Calu3 (cell line): ENCODE measurements at regions not wholly inside any gene's neighbourhood (a gene's known extent, or its start where the extent isn't known, plus 50 kb on each side); places are given as distances from the start of the nearest gene placed in this dataset.

ENCODE experiments used
- BruUV-seq: library from RNA; stranded (reverse); fragments of 400-500 nt; replicated peaks from 2 replicates; lab custom pipeline; 2021; lab: Mats Ljungman, UMichigan
- CTCF ChIA-PET: fragments of 300-600 bp; sonication (Branson Sonifier 250); formaldehyde crosslinking; loops from one replicate; lab custom pipeline; 2022; ENCODE audit warnings: antibody characterized with exemption; lab: Charles Lee
- DNase-seq: peaks from one replicate; pipeline ENCODE4 v3.0.0; 2022
- H3K27ac Mint-ChIP-seq: one replicate; pipeline ENCODE4 v1.8.0; 2022; ENCODE audit warnings: mixed read lengths; ENCODE audit not compliant: unreplicated experiment
- H3K27me3 Mint-ChIP-seq: one replicate; pipeline ENCODE4 v1.8.0; 2022; ENCODE audit warnings: mixed read lengths; ENCODE audit not compliant: unreplicated experiment
- H3K36me3 Mint-ChIP-seq: one replicate; pipeline ENCODE4 v1.8.0; 2022; ENCODE audit warnings: mild to moderate bottlenecking, moderate library complexity, mixed read lengths; ENCODE audit not compliant: insufficient read depth, unreplicated experiment
- H3K4me1 Mint-ChIP-seq: one replicate; pipeline ENCODE4 v1.8.0; 2022; ENCODE audit warnings: mild to moderate bottlenecking, low read depth, mixed read lengths; ENCODE audit not compliant: unreplicated experiment
- H3K4me3 Mint-ChIP-seq: one replicate; pipeline ENCODE4 v1.8.0; 2022; ENCODE audit warnings: mild to moderate bottlenecking, low read depth, moderate library complexity, mixed read lengths; ENCODE audit not compliant: unreplicated experiment
- H3K9me3 Mint-ChIP-seq: one replicate; pipeline ENCODE4 v1.8.0; 2022; ENCODE audit warnings: low read depth, mixed read lengths; ENCODE audit not compliant: unreplicated experiment
- intact Hi-C: fragments of 100-400 bp; cut with micrococcal nuclease; formaldehyde crosslinking; loops from one replicate; pipeline ENCODE4 v1.10.0; 2022; ENCODE audit not compliant: unreplicated experiment
- TF ChIP-seq, protein P1 (sequence below): fragments of 200-600 bp; IDR thresholded peaks from one replicate; pipeline ENCODE4 v1.8.0; 2022; ENCODE audit warnings: antibody characterized with exemption; ENCODE audit not compliant: unreplicated experiment

DNA sequence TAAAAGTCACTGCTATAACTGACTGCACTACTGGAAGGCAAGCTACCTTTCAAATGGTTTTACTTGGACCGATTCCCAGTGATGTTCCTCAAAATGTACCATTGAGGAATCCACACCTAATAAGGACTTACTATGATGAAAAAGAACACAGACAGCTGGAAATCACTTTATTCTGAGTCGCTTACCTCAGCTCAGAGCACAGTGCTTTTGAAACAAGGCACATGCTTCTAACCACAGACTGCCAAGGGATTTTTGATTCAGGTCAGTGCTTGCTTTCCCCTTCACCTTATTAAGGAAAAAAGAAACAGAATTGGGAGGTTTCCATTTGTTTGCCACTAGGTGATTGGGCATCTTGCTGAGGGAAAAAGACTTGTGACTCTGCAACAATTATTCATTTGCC is 707.5 kb upstream of the FSHR start:
- intact Hi-C loops = no loop called here
- Mint-ChIP-seq H3K27me3 (no peaks in the 10 kb centered on the region), H3K4me3 (no peak overlapping the region), H3K36me3 (no peaks in the 10 kb centered on the region), H3K4me1 (no peaks in the 10 kb centered on the region), H3K27ac (no peak overlapping the region), H3K9me3 (peaks cover 7% of the 10 kb centered on the region)
- TF ChIP-seq, protein P1, sequence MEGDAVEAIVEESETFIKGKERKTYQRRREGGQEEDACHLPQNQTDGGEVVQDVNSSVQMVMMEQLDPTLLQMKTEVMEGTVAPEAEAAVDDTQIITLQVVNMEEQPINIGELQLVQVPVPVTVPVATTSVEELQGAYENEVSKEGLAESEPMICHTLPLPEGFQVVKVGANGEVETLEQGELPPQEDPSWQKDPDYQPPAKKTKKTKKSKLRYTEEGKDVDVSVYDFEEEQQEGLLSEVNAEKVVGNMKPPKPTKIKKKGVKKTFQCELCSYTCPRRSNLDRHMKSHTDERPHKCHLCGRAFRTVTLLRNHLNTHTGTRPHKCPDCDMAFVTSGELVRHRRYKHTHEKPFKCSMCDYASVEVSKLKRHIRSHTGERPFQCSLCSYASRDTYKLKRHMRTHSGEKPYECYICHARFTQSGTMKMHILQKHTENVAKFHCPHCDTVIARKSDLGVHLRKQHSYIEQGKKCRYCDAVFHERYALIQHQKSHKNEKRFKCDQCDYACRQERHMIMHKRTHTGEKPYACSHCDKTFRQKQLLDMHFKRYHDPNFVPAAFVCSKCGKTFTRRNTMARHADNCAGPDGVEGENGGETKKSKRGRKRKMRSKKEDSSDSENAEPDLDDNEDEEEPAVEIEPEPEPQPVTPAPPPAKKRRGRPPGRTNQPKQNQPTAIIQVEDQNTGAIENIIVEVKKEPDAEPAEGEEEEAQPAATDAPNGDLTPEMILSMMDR = no peak
- CTCF ChIA-PET = no interaction called here
- DNase-seq = no peak
- BruUV-seq = no TSS peak

GRCh38 chr2:49860834-49861233 is 706.5 kb upstream of the FSHR start:
- CTCF ChIA-PET = no interaction called here
- H3K27me3 Mint-ChIP-seq = no peaks in the 10 kb centered on the region
- H3K9me3 Mint-ChIP-seq = peaks cover 7% of the 10 kb centered on the region
- intact Hi-C loops = no loop called here
- H3K4me3 Mint-ChIP-seq = no peak overlapping the region
- no peak for DNase-seq
- TF ChIP-seq, protein P1 = no peak
- H3K27ac Mint-ChIP-seq = no peak overlapping the region
- no peaks in the 10 kb centered on the region for H3K4me1 Mint-ChIP-seq
- no peaks in the 10 kb centered on the region for H3K36me3 Mint-ChIP-seq
- BruUV-seq = no TSS peak

DNA sequence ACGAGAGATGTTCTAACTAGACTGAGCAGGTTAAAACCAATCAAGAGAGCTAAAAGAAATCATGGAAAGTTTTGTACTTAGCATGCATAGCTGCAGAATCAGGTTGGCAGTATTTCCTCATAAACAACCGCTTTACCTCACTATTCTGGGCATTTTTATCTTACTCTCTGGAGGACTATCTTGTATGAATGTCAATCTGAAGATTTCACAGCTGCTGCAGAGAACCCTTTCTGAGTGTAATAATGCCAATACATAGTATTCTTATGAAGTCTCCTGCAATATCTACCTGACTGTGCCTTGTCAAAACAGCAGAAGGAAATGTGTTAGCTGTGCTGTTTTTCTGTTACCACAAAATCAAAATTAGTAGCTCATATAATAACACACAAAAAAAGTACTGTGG is 705.9 kb upstream of the FSHR start:
- no peak for DNase-seq
- H3K36me3 Mint-ChIP-seq = no peaks in the 10 kb centered on the region
- H3K27ac Mint-ChIP-seq = no peak overlapping the region
- intact Hi-C loops = no loop called here
- CTCF ChIA-PET = no interaction called here
- H3K27me3 Mint-ChIP-seq = no peaks in the 10 kb centered on the region
- BruUV-seq = no TSS peak
- no peak overlapping the region for H3K4me3 Mint-ChIP-seq
- peaks cover 7% of the 10 kb centered on the region for H3K9me3 Mint-ChIP-seq
- H3K4me1 Mint-ChIP-seq = no peaks in the 10 kb centered on the region
- TF ChIP-seq, protein P1 = no peak

- no peak overlapping the region for H3K27ac Mint-ChIP-seq
- H3K27me3 Mint-ChIP-seq = no peaks in the 10 kb centered on the region
- H3K4me1 Mint-ChIP-seq = no peaks in the 10 kb centered on the region
- H3K9me3 Mint-ChIP-seq = peaks cover 7% of the 10 kb centered on the region
- TF ChIP-seq, protein P1 = no peak
- intact Hi-C loops = no loop called here
- BruUV-seq = no TSS peak
- CTCF ChIA-PET = no interaction called here
- H3K4me3 Mint-ChIP-seq = no peak overlapping the region
- no peaks in the 10 kb centered on the region for H3K36me3 Mint-ChIP-seq
- DNase-seq = no peak
Measured at GRCh38 chr2:49858657-49859056, 704.3 kb upstream of the FSHR start.

GRCh38 chr2:49858113-49858490 is 703.8 kb upstream of the FSHR start:
- Mint-ChIP-seq H3K27ac (no peak overlapping the region), H3K4me3 (no peak overlapping the region), H3K4me1 (no peaks in the 10 kb centered on the region), H3K9me3 (peaks cover 9% of the 10 kb centered on the region), H3K27me3 (no peaks in the 10 kb centered on the region), H3K36me3 (no peaks in the 10 kb centered on the region)
- CTCF ChIA-PET = no interaction called here
- intact Hi-C loops = no loop called here
- TF ChIP-seq, protein P1 = no peak
- no TSS peak for BruUV-seq
- no peak for DNase-seq
